GM12878 (cell line): ENCODE measurements at regions not wholly inside any gene's neighbourhood (a gene's known extent, or its start where the extent isn't known, plus 50 kb on each side); places are given as distances from the start of the nearest gene placed in this dataset.
A peak's percentile ranks its signal among the peaks of the same experiment; 100 is the strongest.

ENCODE experiments used
- ATAC-seq: fragments of 200-7000 bp; cut with Tn5 transposase; 3 replicates; pipeline ENCODE4 v1.9.1; 2020; ENCODE audit warnings: mild to moderate bottlenecking, moderate library complexity
- BruUV-seq: library from RNA; stranded (reverse); fragments of 400-500 nt; replicated peaks from 2 replicates; lab custom pipeline; 2021; lab: Mats Ljungman, UMichigan
- CTCF ChIA-PET: fragments of 300-600 bp; sonication (Branson Sonifier 250); formaldehyde crosslinking; extraction: SDS; loops from one replicate; lab custom pipeline; 2021; ENCODE audit warnings: inconsistent platforms; lab: Yijun Ruan, JAX
- POLR2A ChIA-PET: fragments of 350-600 bp; formaldehyde crosslinking; extraction: SDS; loops from one replicate; lab custom pipeline; 2021; ENCODE audit warnings: inconsistent platforms; lab: Charles Lee
- RAD21 ChIA-PET: fragments of 300-600 bp; sonication (Branson Sonifier 250); formaldehyde crosslinking; loops from one replicate; lab custom pipeline; 2023; ENCODE audit warnings: antibody characterized with exemption; ENCODE audit not compliant: unreplicated experiment; lab: Charles Lee
- SMC1A ChIA-PET: fragments of 300-600 bp; sonication (Branson Sonifier 250); formaldehyde crosslinking; loops from one replicate; lab custom pipeline; 2023; ENCODE audit not compliant: unreplicated experiment, uncharacterized antibody; lab: Charles Lee
- DNase-seq: peaks from one replicate; pipeline ENCODE4 v3.0.0-alpha.2; 2011; ENCODE audit warnings: low read depth, low spot score
- FAIRE-seq: peaks from 3 replicates; lab custom pipeline; 2011; peaks lifted over from hg19 to GRCh38; lab: Jason Lieb, UNC
- H2AFZ ChIP-seq: 2 replicates; pipeline ENCODE4 v1.6.0; 2011; ENCODE audit warnings: low read depth, low read length, control low read depth; ENCODE audit not compliant: control insufficient read depth
- H3K27ac ChIP-seq: 2 replicates; pipeline ENCODE4 v1.5.1; 2011; ENCODE audit warnings: control low read depth; ENCODE audit not compliant: control insufficient read depth, insufficient read depth
- H3K27me3 ChIP-seq, 2 experiments: replicated peaks in 1 of 2; 2 replicates each; pipeline versions ENCODE4 v1.6.0 to v1.6.1; 2011; ENCODE audit warnings: low read length in 1 of 2; ENCODE audit not compliant: control insufficient read depth in 2 of 2, insufficient read depth in 2 of 2
- H3K36me3 ChIP-seq, 2 experiments: 2 replicates each; pipeline ENCODE4 v1.5.1; 2011; ENCODE audit warnings: low read length in 1 of 2; ENCODE audit not compliant: control insufficient read depth in 2 of 2, insufficient read depth in 2 of 2
- H3K4me1 ChIP-seq: 2 replicates; pipeline ENCODE4 v1.6.1; 2011; ENCODE audit warnings: mild to moderate bottlenecking, low read length, moderate library complexity, mixed read lengths; ENCODE audit not compliant: control insufficient read depth, insufficient read depth
- H3K4me2 ChIP-seq: 2 replicates; pipeline ENCODE4 v1.6.0; 2011; ENCODE audit warnings: control low read depth; ENCODE audit not compliant: control insufficient read depth, insufficient read depth
- H3K4me3 ChIP-seq: fragments of 200-600 bp; sonication (generic); 2 replicates; pipeline ENCODE4 v1.5.1; 2016
- H3K79me2 ChIP-seq: 2 replicates; pipeline ENCODE4 v1.6.0; 2011; ENCODE audit warnings: low read length; ENCODE audit not compliant: control insufficient read depth, insufficient read depth
- H3K9ac ChIP-seq: 2 replicates; pipeline ENCODE4 v1.8.0; 2011; ENCODE audit warnings: low read length, control low read depth, mixed read lengths; ENCODE audit not compliant: control insufficient read depth, insufficient read depth
- H3K9me3 ChIP-seq: replicated peaks from 3 replicates; pipeline ENCODE4 v1.5.1; 2011; ENCODE audit warnings: mild to moderate bottlenecking, low read length; ENCODE audit not compliant: control insufficient read depth, insufficient read depth
- H4K20me1 ChIP-seq: 2 replicates; pipeline ENCODE4 v1.6.0; 2011; ENCODE audit not compliant: control insufficient read depth, insufficient read depth
- ASH2L ChIP-seq: fragments of 300-600, 200-600 bp; sonication (generic); IDR thresholded peaks from 2 replicates; pipeline ENCODE4 v1.6.1; 2017; ENCODE audit warnings: low read depth, mild to moderate bottlenecking, borderline replicate concordance
- EZH2 ChIP-seq: IDR thresholded peaks from 2 replicates; pipeline ENCODE4 v1.6.1; 2012; ENCODE audit warnings: low read depth, mild to moderate bottlenecking, control low read depth, inconsistent platforms, low read length, borderline replicate concordance; ENCODE audit not compliant: control insufficient read depth
- FOS ChIP-seq: IDR thresholded peaks from 3 replicates; pipeline ENCODE4 v1.6.1; 2011; ENCODE audit warnings: borderline replicate concordance; ENCODE audit not compliant: insufficient read length; ENCODE audit errors: extremely low read depth
- HDAC6 ChIP-seq: fragments of 200-600 bp; sonication (generic); IDR thresholded peaks from one replicate; pipeline ENCODE4 v1.8.0; 2017; ENCODE audit warnings: antibody characterized with exemption; ENCODE audit not compliant: unreplicated experiment
- IRF5 ChIP-seq: fragments of 450-650 bp; IDR thresholded peaks from 2 replicates; pipeline ENCODE4 v1.6.1; 2017; ENCODE audit warnings: borderline replicate concordance
- NR2C1 ChIP-seq: fragments of 450-650 bp; IDR thresholded peaks from 2 replicates; pipeline ENCODE4 v1.6.1; 2017; ENCODE audit warnings: antibody characterized with exemption, mild to moderate bottlenecking, moderate library complexity
- RUNX3 ChIP-seq: IDR thresholded peaks from 2 replicates; pipeline ENCODE4 v1.6.1; 2012; ENCODE audit warnings: low read length, inconsistent platforms
- WGBS: methylation state at CpG from one replicate; pipeline ENCODE4 v1.1.6; 2016; ENCODE audit warnings: low lambda C conversion rate; ENCODE audit not compliant: insufficient replicate concordance, insufficient coverage; ENCODE audit errors: missing lambda C conversion rate; 5-methylcytosine and 5-hydroxymethylcytosine counted together
- in situ Hi-C: fragments of 300-500 bp; cut with MboI; formaldehyde crosslinking; loops from 9 replicates; pipeline ENCODE4 v1.14.3; 2018; ENCODE audit warnings: mixed read lengths
- intact Hi-C: fragments of 100-400 bp; cut with micrococcal nuclease; formaldehyde crosslinking; loops from one replicate; pipeline ENCODE4 v1.14.2; 2022; ENCODE audit not compliant: unreplicated experiment
- TF ChIP-seq, protein P1 (sequence below): fragments of 450-650 bp; formaldehyde crosslinking; IDR thresholded peaks from 2 replicates; pipeline ENCODE4 v1.5.0; 2022; ENCODE audit warnings: mild to moderate bottlenecking, missing genetic modification characterization

DNA sequence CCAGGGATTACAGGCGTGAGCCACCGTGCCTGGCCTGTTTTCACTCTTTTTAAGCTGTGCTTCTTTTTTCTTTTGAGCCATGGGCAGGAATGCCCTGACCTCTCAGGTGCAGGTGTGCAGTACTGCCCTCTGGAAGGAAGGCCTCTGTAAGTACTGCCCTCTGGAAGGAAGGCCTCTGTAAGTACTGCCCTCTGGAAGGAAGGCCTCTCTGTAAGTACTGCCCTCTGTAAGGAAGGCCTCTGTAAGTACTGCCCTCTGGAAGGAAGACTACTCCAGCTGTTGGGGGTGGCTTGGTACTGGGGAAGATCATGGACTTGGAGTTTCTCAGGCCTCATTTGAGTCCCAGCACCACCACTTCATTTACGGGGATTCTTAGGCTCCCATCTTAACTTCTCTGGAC lies 248.5 kb upstream of the ID2 start:
- FAIRE-seq = no peak
- intact Hi-C loops (no loop called here), in situ Hi-C loops (no loop called here)
- H3K9me3 ChIP-seq = no peaks in the 10 kb centered on the region; the same call in 2 of the 3 replicates
- no peaks in the 10 kb centered on the region for H4K20me1 ChIP-seq
- WGBS = 54% methylated on average over 3 of the region's 3 CpGs
- peaks cover 13% of the 10 kb centered on the region for H3K4me1 ChIP-seq
- H3K36me3 ChIP-seq = peaks cover 0 to 2% of the 10 kb centered on the region in 2 experiments; a peak in 1 of 4 replicates
- peak overlapping the region; percentile 8; the same call in 1 of the 2 replicates for H2AFZ ChIP-seq
- TF ChIP-seq FOS (no peak), NR2C1 (no peak), HDAC6 (no peak), RUNX3 (no peak), ASH2L (no peak), IRF5 (no peak), EZH2 (no peak)
- TF ChIP-seq, protein P1, sequence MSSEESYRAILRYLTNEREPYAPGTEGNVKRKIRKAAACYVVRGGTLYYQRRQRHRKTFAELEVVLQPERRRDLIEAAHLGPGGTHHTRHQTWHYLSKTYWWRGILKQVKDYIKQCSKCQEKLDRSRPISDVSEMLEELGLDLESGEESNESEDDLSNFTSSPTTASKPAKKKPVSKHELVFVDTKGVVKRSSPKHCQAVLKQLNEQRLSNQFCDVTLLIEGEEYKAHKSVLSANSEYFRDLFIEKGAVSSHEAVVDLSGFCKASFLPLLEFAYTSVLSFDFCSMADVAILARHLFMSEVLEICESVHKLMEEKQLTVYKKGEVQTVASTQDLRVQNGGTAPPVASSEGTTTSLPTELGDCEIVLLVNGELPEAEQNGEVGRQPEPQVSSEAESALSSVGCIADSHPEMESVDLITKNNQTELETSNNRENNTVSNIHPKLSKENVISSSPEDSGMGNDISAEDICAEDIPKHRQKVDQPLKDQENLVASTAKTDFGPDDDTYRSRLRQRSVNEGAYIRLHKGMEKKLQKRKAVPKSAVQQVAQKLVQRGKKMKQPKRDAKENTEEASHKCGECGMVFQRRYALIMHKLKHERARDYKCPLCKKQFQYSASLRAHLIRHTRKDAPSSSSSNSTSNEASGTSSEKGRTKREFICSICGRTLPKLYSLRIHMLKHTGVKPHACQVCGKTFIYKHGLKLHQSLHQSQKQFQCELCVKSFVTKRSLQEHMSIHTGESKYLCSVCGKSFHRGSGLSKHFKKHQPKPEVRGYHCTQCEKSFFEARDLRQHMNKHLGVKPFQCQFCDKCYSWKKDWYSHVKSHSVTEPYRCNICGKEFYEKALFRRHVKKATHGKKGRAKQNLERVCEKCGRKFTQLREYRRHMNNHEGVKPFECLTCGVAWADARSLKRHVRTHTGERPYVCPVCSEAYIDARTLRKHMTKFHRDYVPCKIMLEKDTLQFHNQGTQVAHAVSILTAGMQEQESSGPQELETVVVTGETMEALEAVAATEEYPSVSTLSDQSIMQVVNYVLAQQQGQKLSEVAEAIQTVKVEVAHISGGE (CRISPR knock-in tag) = no peak
- POLR2A ChIA-PET = interaction anchor here (0.7 to 1.2 kb wide), 5 partner anchors 20 to 170 kb away, joined by 3 read pairs; no protein-coding TSS in a partner anchor
- H3K79me2 ChIP-seq = no peaks in the 10 kb centered on the region
- H3K27me3 ChIP-seq = no peaks in the 10 kb centered on the region
- no peak overlapping the region for H3K4me3 ChIP-seq
- H3K4me2 ChIP-seq = peak overlapping the region; percentile 51
- DNase-seq = no peak
- peak; percentile 60 for ATAC-seq
- RAD21 ChIA-PET = interaction anchor here (0.7 to 1.7 kb wide), 8 partner anchors 10 to 46 kb away, joined by 3 to 6 read pairs (median 4); no protein-coding TSS in a partner anchor
- SMC1A ChIA-PET = interaction anchor here (0.8 to 2.9 kb wide), 11 partner anchors 9 to 50 kb away, joined by 3 to 10 read pairs (median 5); no protein-coding TSS in a partner anchor
- CTCF ChIA-PET = interaction anchor here (0.7 to 1.3 kb wide), 6 partner anchors 9 to 259 kb away, joined by 3 read pairs; no protein-coding TSS in a partner anchor
- H3K27ac ChIP-seq = no peak overlapping the region
- BruUV-seq = no TSS peak
- no peak overlapping the region for H3K9ac ChIP-seq
